Neural cell (in vitro differentiated cells): ENCODE measurements at regions not wholly inside any gene's neighbourhood (a gene's known extent, or its start where the extent isn't known, plus 50 kb on each side); places are given as distances from the start of the nearest gene placed in this dataset.

Experiments used
- H2AFZ ChIP-seq: fragments of 200-600, 300-800 bp; sonication (generic), shearing (Covaris generic); 2 replicates; pipeline ENCODE4 v1.6.0; 2014; ENCODE audit warnings: low read depth, mild to moderate bottlenecking, antibody characterized with exemption, low read length, moderate library complexity
- H3F3A ChIP-seq: fragments of 200-600 bp; shearing (Covaris generic); 2 replicates; pipeline ENCODE4 v1.6.1; 2016; ENCODE audit warnings: mild to moderate bottlenecking, moderate library complexity, mixed read lengths, antibody characterized with exemption, low read length; ENCODE audit not compliant: insufficient read depth, poor library complexity, severe bottlenecking
- H3K27ac ChIP-seq: fragments of 200-600, 300-800 bp; sonication (generic), shearing (Covaris generic); 2 replicates; pipeline ENCODE4 v1.5.1; 2014; ENCODE audit warnings: mild to moderate bottlenecking, low read length, moderate library complexity
- H3K27me3 ChIP-seq: fragments of 300-800, 200-600 bp; sonication (generic), shearing (Covaris generic); 2 replicates; pipeline ENCODE4 v1.6.0; 2014; ENCODE audit warnings: mild to moderate bottlenecking, low read depth, low read length, moderate library complexity; ENCODE audit not compliant: insufficient read depth
- H3K36me3 ChIP-seq: fragments of 300-800, 200-600 bp; sonication (generic), shearing (Covaris generic); 2 replicates; pipeline ENCODE4 v1.5.1; 2014; ENCODE audit warnings: mild to moderate bottlenecking, antibody characterized with exemption, low read length, moderate library complexity; ENCODE audit not compliant: insufficient read depth
- H3K4me2 ChIP-seq: fragments of 300-800, 200-600 bp; sonication (generic), shearing (Covaris generic); 2 replicates; pipeline ENCODE4 v1.6.0; 2014; ENCODE audit warnings: mild to moderate bottlenecking, low read length
- H3K4me3 ChIP-seq: fragments of 300-800, 200-600 bp; sonication (generic), shearing (Covaris generic); 2 replicates; pipeline ENCODE4 v1.5.1; 2014; ENCODE audit warnings: mild to moderate bottlenecking, low read length, moderate library complexity
- H3K79me2 ChIP-seq: fragments of 200-600 bp; shearing (Covaris generic); replicated peaks from 2 replicates; pipeline ENCODE4 v1.6.0; 2014; ENCODE audit warnings: mild to moderate bottlenecking, low read length, moderate library complexity; ENCODE audit not compliant: insufficient read depth
- H3K9ac ChIP-seq: fragments of 300-800, 200-600 bp; sonication (generic), shearing (Covaris generic); 2 replicates; pipeline ENCODE4 v1.6.1; 2016; ENCODE audit warnings: mild to moderate bottlenecking, low read length, mixed read lengths
- H3K9me2 ChIP-seq: fragments of 200-600 bp; shearing (Covaris generic); 2 replicates; pipeline ENCODE4 v1.6.1; 2016; ENCODE audit warnings: mild to moderate bottlenecking, low read length, mixed read lengths; ENCODE audit not compliant: insufficient read depth
- H3K9me3 ChIP-seq: fragments of 200-600, 300-800 bp; sonication (generic), shearing (Covaris generic); 2 replicates; pipeline ENCODE4 v1.6.1; 2016; ENCODE audit warnings: mild to moderate bottlenecking, mixed run types, low read length, moderate library complexity, mixed read lengths
- H4K20me1 ChIP-seq: fragments of 200-600 bp; shearing (Covaris generic); 2 replicates; pipeline ENCODE4 v1.6.1; 2016; ENCODE audit warnings: mild to moderate bottlenecking, mixed run types; ENCODE audit not compliant: insufficient read depth
- EP300 ChIP-seq: fragments of 450-650 bp; conservative IDR thresholded peaks from 2 replicates; pipeline ENCODE4 v1.6.1; 2014; ENCODE audit warnings: antibody characterized with exemption, mild to moderate bottlenecking, moderate library complexity; ENCODE audit not compliant: poor library complexity, severe bottlenecking
- EZH2 ChIP-seq: fragments of 200-600, 300-800 bp; shearing (Covaris generic), sonication (generic); IDR thresholded peaks from 2 replicates; pipeline ENCODE4 v1.6.1; 2014; ENCODE audit warnings: antibody characterized with exemption, low read length, borderline replicate concordance, mild to moderate bottlenecking; ENCODE audit not compliant: insufficient read depth, poor library complexity, severe bottlenecking
- MXI1 ChIP-seq: fragments of 450-650 bp; conservative IDR thresholded peaks from 2 replicates; pipeline ENCODE4 v1.6.1; 2014; ENCODE audit warnings: antibody characterized with exemption, mild to moderate bottlenecking; ENCODE audit not compliant: poor library complexity, severe bottlenecking
- POLR2AphosphoS5 ChIP-seq: IDR thresholded peaks from 2 replicates; pipeline ENCODE4 v1.6.1; 2012
- RAD21 ChIP-seq: fragments of 450-650 bp; conservative IDR thresholded peaks from 2 replicates; pipeline ENCODE4 v1.6.1; 2014; ENCODE audit warnings: antibody characterized with exemption, mild to moderate bottlenecking, moderate library complexity
- REST ChIP-seq: IDR thresholded peaks from 2 replicates; pipeline ENCODE4 v1.6.1; 2012; ENCODE audit warnings: borderline replicate concordance
- SMC3 ChIP-seq: fragments of 450-650 bp; conservative IDR thresholded peaks from 2 replicates; pipeline ENCODE4 v1.6.1; 2014; ENCODE audit warnings: antibody characterized with exemption, mild to moderate bottlenecking, moderate library complexity; ENCODE audit not compliant: poor library complexity
- TAF1 ChIP-seq: IDR thresholded peaks from 2 replicates; pipeline ENCODE4 v1.6.1; 2012; ENCODE audit warnings: low read depth
- TF ChIP-seq, protein P1 (sequence below): fragments of 450-650 bp; IDR thresholded peaks from 2 replicates; pipeline ENCODE4 v1.5.1; 2014; ENCODE audit warnings: antibody characterized with exemption, mild to moderate bottlenecking, moderate library complexity; ENCODE audit not compliant: poor library complexity, severe bottlenecking

DNA sequence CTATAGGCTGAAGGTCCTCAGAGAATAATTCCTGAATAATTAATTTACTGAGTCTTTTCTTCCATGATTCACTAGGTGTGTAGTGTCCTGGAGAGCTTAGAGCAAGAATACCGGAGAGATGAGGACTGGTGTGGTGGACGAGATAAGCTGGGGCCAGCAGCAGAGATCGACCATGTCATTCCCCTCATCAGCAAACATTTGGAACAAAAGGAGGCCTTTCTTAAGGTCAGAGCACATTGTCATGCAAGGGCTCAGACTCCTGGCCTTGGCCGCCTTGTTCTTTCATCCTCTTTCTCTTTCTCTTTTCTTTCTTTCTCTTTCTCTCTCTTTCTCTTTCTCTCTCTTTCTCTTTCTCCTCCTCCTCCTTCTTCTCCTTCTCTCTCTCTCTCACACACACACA is 291.4 kb upstream of the UMPS start:
- H3K4me3 ChIP-seq, result no peak overlapping the region
- no peaks in the 10 kb centered on the region for H3K9me2 ChIP-seq
- H3K9ac ChIP-seq, result no peak overlapping the region
- no peak overlapping the region for H3K27ac ChIP-seq
- no peak overlapping the region for H3K4me2 ChIP-seq
- H3K27me3 ChIP-seq, result no peaks in the 10 kb centered on the region
- H3K9me3 ChIP-seq, result no peaks in the 10 kb centered on the region
- H2AFZ ChIP-seq, result no peak overlapping the region
- H3K79me2 ChIP-seq, result no peaks in the 10 kb centered on the region
- H3F3A ChIP-seq, result no peaks in the 10 kb centered on the region
- no peak for TF ChIP-seq EZH2
- no peak for TF ChIP-seq RAD21
- H3K36me3 ChIP-seq, result peaks cover 10% of the 10 kb centered on the region
- no peaks in the 10 kb centered on the region for H4K20me1 ChIP-seq

GRCh38 chr3:124439603-124440002 is 290.6 kb upstream of the UMPS start:
- Histone ChIP-seq H3K4me3 (no peak overlapping the region), H3F3A (no peaks in the 10 kb centered on the region), H3K9me2 (no peaks in the 10 kb centered on the region), H2AFZ (no peak overlapping the region), H3K27ac (no peak overlapping the region), H3K9ac (no peak overlapping the region), H3K27me3 (no peaks in the 10 kb centered on the region), H4K20me1 (no peaks in the 10 kb centered on the region), H3K4me2 (no peak overlapping the region), H3K79me2 (no peaks in the 10 kb centered on the region), H3K9me3 (no peaks in the 10 kb centered on the region), H3K36me3 (peaks cover 7% of the 10 kb centered on the region)
- TF ChIP-seq REST, result no peak
- no peak for TF ChIP-seq EZH2
- TF ChIP-seq TAF1, result no peak
- TF ChIP-seq, protein P1, sequence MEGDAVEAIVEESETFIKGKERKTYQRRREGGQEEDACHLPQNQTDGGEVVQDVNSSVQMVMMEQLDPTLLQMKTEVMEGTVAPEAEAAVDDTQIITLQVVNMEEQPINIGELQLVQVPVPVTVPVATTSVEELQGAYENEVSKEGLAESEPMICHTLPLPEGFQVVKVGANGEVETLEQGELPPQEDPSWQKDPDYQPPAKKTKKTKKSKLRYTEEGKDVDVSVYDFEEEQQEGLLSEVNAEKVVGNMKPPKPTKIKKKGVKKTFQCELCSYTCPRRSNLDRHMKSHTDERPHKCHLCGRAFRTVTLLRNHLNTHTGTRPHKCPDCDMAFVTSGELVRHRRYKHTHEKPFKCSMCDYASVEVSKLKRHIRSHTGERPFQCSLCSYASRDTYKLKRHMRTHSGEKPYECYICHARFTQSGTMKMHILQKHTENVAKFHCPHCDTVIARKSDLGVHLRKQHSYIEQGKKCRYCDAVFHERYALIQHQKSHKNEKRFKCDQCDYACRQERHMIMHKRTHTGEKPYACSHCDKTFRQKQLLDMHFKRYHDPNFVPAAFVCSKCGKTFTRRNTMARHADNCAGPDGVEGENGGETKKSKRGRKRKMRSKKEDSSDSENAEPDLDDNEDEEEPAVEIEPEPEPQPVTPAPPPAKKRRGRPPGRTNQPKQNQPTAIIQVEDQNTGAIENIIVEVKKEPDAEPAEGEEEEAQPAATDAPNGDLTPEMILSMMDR, result no peak
- TF ChIP-seq MXI1, result no peak
- no peak for TF ChIP-seq EP300
- TF ChIP-seq RAD21, result no peak
- no peak for TF ChIP-seq SMC3
- TF ChIP-seq POLR2AphosphoS5, result no peak

DNA sequence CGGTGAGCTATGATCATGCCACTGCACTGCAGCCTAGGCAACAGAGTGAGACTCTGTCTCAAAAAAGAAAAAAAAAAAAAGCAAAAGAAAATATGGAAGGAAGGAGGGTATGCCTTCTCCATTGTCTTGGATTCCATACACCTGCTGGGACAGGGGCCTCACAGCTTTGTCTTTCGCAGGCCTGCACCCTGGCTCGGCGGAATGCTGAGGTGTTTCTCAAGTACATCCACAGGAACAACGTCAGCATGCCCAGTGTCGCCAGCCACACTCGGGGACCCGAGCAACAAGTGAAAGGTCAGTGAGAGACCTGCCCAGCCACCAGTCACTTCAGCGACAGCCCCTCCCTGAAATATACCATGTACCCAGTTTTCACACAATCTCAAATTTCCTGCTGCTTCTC is 288.5 kb upstream of the UMPS start:
- Histone ChIP-seq H3K4me3 (no peak overlapping the region), H3K27ac (no peak overlapping the region), H3K79me2 (no peaks in the 10 kb centered on the region), H3F3A (no peaks in the 10 kb centered on the region), H3K36me3 (peaks cover 1% of the 10 kb centered on the region), H3K27me3 (no peaks in the 10 kb centered on the region), H4K20me1 (no peaks in the 10 kb centered on the region), H2AFZ (no peak overlapping the region), H3K4me2 (no peak overlapping the region), H3K9me2 (no peaks in the 10 kb centered on the region), H3K9ac (no peak overlapping the region), H3K9me3 (no peaks in the 10 kb centered on the region)
- TF ChIP-seq MXI1 (no peak), POLR2AphosphoS5 (no peak), EP300 (no peak), RAD21 (no peak)
